ENCODE measurements at regions not wholly inside any gene's neighbourhood (a gene's known extent, or its start where the extent isn't known, plus 50 kb on each side); places are given as distances from the start of the nearest gene placed in this dataset.
A peak's percentile ranks its signal among the peaks of the same experiment; 100 is the strongest.

GRCh38 chr2:217297096-217297495 lies 437.2 kb upstream of the TNP1 start:
- DNase-seq (ENCODE audit: low spot score) = no peak

GRCh38 chr2:217294818-217295217 lies 435.0 kb upstream of the TNP1 start:
- DNase-seq (ENCODE audit: low spot score) = no peak

GRCh38 chr2:217294211-217294610 lies 434.3 kb upstream of the TNP1 start:
- DNase-seq (ENCODE audit: low spot score) = no peak

GRCh38 chr2:217293607-217294006 lies 433.7 kb upstream of the TNP1 start:
- DNase-seq (ENCODE audit: low spot score) = no peak

GRCh38 chr2:217293046-217293445 lies 433.2 kb upstream of the TNP1 start:
- no peak for DNase-seq (ENCODE audit: low spot score)

GRCh38 chr2:217291259-217291658 lies 431.4 kb upstream of the TNP1 start:
- DNase-seq (ENCODE audit: low spot score) = peak; percentile 31

- DNase-seq (ENCODE audit: low spot score) = no peak
Measured at GRCh38 chr2:217290467-217290866, 430.6 kb upstream of the TNP1 start.

- DNase-seq (ENCODE audit: low spot score) = no peak
Measured at GRCh38 chr2:217289907-217290280, 430.0 kb upstream of the TNP1 start.

- DNase-seq (ENCODE audit: low spot score) = no peak
Measured at GRCh38 chr2:217289177-217289906, 429.5 kb upstream of the TNP1 start.

- DNase-seq (ENCODE audit: low spot score) = no peak
Measured at GRCh38 chr2:217288472-217289063, 428.7 kb upstream of the TNP1 start.

- DNase-seq (ENCODE audit: low spot score) = no peak
Measured at GRCh38 chr2:217286833-217287232, 427.0 kb upstream of the TNP1 start.

- DNase-seq (ENCODE audit: low spot score) = no peak
Measured at GRCh38 chr2:217285926-217286325, 426.1 kb upstream of the TNP1 start.

- DNase-seq (ENCODE audit: low spot score) = no peak
Measured at GRCh38 chr2:217283460-217283859, 423.6 kb upstream of the TNP1 start.

GRCh38 chr2:217282531-217282930 lies 422.7 kb upstream of the TNP1 start:
- no peak for DNase-seq (ENCODE audit: low spot score)

GRCh38 chr2:217279556-217279955 lies 419.7 kb upstream of the TNP1 start:
- no peak for DNase-seq (ENCODE audit: low spot score)

- no peak for DNase-seq (ENCODE audit: low spot score)
Measured at GRCh38 chr2:217279140-217279539, 419.3 kb upstream of the TNP1 start.

GRCh38 chr2:217277646-217278398 lies 418.0 kb upstream of the TNP1 start:
- peak; percentile 15 for DNase-seq (ENCODE audit: low spot score)

GRCh38 chr2:217276433-217276832 lies 416.6 kb upstream of the TNP1 start:
- no peak for DNase-seq (ENCODE audit: low spot score)

- DNase-seq (ENCODE audit: low spot score) = no peak
Measured at GRCh38 chr2:217275091-217275490, 415.2 kb upstream of the TNP1 start.

GRCh38 chr2:217274578-217274977 lies 414.7 kb upstream of the TNP1 start:
- DNase-seq (ENCODE audit: low spot score) = no peak

GRCh38 chr2:217273851-217274250 lies 414.0 kb upstream of the TNP1 start:
- DNase-seq (ENCODE audit: low spot score) = no peak

GRCh38 chr2:217273162-217273561 lies 413.3 kb upstream of the TNP1 start:
- DNase-seq (ENCODE audit: low spot score) = no peak

GRCh38 chr2:217271813-217272212 lies 411.9 kb upstream of the TNP1 start:
- DNase-seq (ENCODE audit: low spot score) = no peak
